BJ (cell line): ENCODE measurements at regions not wholly inside any gene's neighbourhood (a gene's known extent, or its start where the extent isn't known, plus 50 kb on each side); places are given as distances from the start of the nearest gene placed in this dataset.

Source experiments
- CTCF ChIA-PET: fragments of 350-600 bp; formaldehyde crosslinking; extraction: SDS; loops from one replicate; lab custom pipeline; 2021; ENCODE audit warnings: antibody characterized with exemption, inconsistent platforms; lab: Yijun Ruan, JAX
- POLR2A ChIA-PET: fragments of 300-600 bp; sonication (Branson Sonifier 250); formaldehyde crosslinking; extraction: SDS; loops from one replicate; lab custom pipeline; 2021; ENCODE audit warnings: antibody characterized with exemption; lab: Charles Lee
- DNase-seq: peaks from one replicate; pipeline ENCODE4 v3.0.0-alpha.2; 2011; ENCODE audit warnings: low read depth
- H3K27me3 ChIP-seq: 2 replicates; pipeline ENCODE4 v1.6.0; 2011; ENCODE audit warnings: low read length; ENCODE audit not compliant: control insufficient read depth, insufficient read depth
- H3K36me3 ChIP-seq: 2 replicates; pipeline ENCODE4 v1.5.1; 2011; ENCODE audit warnings: low read length; ENCODE audit not compliant: control insufficient read depth, insufficient read depth
- H3K4me3 ChIP-seq: 2 replicates; pipeline ENCODE4 v1.5.1; 2011; ENCODE audit warnings: low read depth, mild to moderate bottlenecking, control low read depth, low read length
- TF ChIP-seq, protein P1 (sequence below): IDR thresholded peaks from 2 replicates; pipeline ENCODE4 v1.5.1; 2011; ENCODE audit warnings: low read depth, mild to moderate bottlenecking, control low read depth, inconsistent platforms, low read length, moderate library complexity; ENCODE audit not compliant: insufficient read depth

DNA sequence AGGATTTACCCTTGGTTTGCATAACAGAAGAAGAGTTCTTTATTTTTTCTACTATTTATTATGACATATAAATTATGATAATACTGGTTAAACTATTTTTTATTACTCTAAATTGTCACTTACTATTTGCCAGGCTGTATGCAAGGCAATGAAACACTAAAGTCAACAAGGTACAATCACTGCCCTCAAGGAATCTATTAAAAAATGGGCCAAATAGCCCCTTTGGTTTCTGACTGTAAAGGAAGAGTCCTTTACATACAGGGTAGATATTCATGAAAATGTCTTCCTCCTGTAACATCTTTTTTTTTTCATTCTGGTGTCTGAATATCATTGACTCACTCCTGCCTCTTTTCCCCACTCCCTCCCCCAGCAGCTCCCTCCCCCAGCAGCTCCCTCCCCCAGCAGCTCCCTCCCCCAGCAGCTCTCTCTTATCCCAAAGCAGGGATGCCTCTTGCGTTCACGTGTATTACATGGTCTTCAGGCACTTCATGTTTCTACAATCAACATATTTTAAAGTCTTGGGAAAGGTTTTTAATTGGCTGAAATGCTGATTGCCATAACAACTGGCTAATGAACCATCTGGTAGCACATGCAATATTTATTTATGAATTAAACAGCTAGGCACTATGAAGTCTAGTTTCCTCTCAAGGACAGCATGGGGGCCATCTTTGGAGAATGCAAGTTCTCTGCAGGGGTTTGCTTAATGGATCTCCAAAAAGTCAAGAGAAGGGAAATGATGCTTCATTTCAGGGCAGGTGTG lies 400.4 kb upstream of the PLXNA2 start:
- Histone ChIP-seq H3K36me3 (no peaks in the 10 kb centered on the region), H3K4me3 (no peak overlapping the region), H3K27me3 (no peaks in the 10 kb centered on the region)
- ChIA-PET POLR2A (no interaction called here), CTCF (no interaction called here)
- no peak for DNase-seq
- TF ChIP-seq, protein P1, sequence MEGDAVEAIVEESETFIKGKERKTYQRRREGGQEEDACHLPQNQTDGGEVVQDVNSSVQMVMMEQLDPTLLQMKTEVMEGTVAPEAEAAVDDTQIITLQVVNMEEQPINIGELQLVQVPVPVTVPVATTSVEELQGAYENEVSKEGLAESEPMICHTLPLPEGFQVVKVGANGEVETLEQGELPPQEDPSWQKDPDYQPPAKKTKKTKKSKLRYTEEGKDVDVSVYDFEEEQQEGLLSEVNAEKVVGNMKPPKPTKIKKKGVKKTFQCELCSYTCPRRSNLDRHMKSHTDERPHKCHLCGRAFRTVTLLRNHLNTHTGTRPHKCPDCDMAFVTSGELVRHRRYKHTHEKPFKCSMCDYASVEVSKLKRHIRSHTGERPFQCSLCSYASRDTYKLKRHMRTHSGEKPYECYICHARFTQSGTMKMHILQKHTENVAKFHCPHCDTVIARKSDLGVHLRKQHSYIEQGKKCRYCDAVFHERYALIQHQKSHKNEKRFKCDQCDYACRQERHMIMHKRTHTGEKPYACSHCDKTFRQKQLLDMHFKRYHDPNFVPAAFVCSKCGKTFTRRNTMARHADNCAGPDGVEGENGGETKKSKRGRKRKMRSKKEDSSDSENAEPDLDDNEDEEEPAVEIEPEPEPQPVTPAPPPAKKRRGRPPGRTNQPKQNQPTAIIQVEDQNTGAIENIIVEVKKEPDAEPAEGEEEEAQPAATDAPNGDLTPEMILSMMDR, result no peak

DNA sequence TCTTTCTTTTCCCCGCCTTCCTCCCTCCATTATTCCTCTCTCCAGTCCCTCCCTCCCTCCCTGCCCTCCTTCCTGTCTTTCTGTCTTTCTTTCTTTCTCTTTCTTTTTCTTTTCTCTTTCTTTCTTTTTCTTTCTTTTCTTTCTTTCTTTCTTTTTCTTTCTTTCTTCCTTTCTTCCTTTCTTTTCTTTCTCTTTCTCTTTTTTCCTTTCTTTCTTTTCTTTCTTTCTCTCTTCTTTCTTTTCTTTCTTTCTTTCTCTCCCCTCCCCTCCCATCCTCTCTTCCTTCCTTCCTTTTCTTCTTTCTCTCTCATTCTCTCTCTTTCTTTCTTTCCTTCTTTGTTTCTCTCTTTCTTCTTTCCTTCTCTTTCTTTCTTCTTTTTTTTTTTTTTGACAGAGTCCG lies 402.2 kb upstream of the PLXNA2 start:
- ChIA-PET POLR2A (no interaction called here), CTCF (no interaction called here)
- TF ChIP-seq, protein P1, result no peak
- Histone ChIP-seq H3K27me3 (no peaks in the 10 kb centered on the region), H3K4me3 (no peak overlapping the region), H3K36me3 (no peaks in the 10 kb centered on the region)
- DNase-seq, result no peak

DNA sequence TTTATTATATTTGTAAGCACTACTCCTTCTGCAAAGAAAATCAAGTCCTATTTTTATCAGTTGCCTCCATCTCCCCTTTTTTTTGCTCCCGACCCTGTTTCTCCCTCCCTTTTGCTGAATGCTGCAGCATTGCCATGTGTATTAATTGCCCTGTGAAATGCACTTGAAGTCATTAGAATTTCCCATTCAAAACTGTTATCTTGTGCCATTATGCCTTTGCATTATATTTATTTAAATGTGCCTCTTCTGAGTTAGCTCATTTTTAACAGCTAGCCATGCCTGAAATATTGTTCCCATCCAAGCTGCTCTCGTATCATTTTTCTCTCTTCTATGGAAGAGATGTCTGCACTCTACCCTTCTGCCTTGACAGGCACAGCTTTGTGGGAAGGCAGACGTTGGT lies 404.0 kb upstream of the PLXNA2 start:
- DNase-seq, result no peak
- ChIA-PET POLR2A (no interaction called here), CTCF (interaction anchor here (0.7 kb wide), 1 partner anchor 175 kb away, joined by 4 read pairs; no protein-coding TSS in a partner anchor)
- H3K27me3 ChIP-seq, result no peaks in the 10 kb centered on the region
- H3K4me3 ChIP-seq, result no peak overlapping the region
- TF ChIP-seq, protein P1, result no peak
- no peaks in the 10 kb centered on the region for H3K36me3 ChIP-seq

DNA sequence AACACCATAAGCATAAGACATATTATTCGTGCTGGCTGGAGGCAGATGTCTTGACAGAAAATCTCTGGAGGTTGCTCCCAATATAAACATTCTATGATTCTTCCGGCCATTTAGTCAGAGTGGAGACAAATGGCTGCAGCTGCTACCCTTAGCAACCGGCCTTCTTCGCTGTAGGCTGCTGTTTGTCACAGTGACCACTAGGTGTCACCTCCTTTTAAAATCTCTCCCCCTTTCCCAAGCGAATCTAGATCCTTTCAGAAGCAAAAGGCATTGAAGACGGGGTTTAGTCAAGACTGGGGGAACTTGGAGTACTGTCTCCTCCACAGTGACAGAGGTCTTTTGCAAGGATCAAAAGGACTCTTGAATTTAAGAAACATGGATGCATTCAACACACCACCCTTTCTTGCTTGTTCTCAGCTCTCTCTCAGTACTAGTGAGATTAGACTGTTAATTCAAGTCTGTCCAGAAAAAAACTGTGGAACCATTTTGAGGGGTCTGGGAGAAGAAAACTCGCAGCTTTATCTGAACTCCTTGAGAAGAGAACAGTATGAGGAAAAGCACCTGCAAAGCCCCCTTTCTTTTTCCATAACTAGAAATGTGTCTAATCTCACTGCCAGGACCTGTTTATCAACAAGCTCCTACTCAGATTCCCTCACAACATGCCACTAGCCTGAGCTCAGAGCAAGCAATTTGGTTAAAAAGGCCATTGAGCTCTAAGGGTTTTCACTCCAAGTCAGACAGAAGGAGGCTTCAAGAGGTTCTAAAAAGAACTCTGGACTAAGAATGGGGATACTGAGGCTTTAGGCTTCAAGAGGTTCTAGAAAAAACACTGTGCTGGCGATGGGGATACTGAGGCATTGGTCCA lies 408.3 kb upstream of the PLXNA2 start:
- CTCF ChIA-PET, result interaction anchor here (0.6 to 1.8 kb wide), 28 partner anchors 8 to 913 kb away, joined by 3 to 27 read pairs (median 4); no protein-coding TSS in a partner anchor
- Histone ChIP-seq H3K27me3 (no peaks in the 10 kb centered on the region), H3K4me3 (no peak overlapping the region), H3K36me3 (no peaks in the 10 kb centered on the region)
- peak; percentile 19 for DNase-seq
- POLR2A ChIA-PET, result interaction anchor here (0.7 kb wide), 1 partner anchor 538 kb away, joined by 4 read pairs; no protein-coding TSS in a partner anchor
- TF ChIP-seq, protein P1, result peak; percentile 88

DNA sequence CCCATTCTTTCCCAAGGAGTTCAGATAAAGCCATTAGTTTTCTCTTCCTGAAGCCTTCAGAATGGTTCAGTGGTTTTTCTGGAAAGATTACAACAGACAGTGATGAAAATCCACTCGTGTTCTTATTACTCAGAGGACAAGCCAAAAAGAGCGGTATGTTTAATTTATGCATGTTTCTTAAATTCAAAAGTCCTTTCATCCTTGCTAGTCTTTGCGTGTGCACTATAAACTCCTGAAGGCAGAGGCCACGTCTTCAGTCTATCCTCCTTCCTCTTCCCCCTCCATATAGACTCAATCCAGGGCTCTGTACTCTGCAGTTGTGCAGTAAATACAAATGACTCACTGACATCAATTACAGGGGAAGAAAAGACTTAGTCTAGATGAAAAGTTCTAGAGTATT lies 409.2 kb upstream of the PLXNA2 start:
- TF ChIP-seq, protein P1, result no peak
- no peak for DNase-seq
- Histone ChIP-seq H3K4me3 (no peak overlapping the region), H3K27me3 (no peaks in the 10 kb centered on the region), H3K36me3 (no peaks in the 10 kb centered on the region)
- ChIA-PET CTCF (interaction anchor here (0.9 to 1.8 kb wide), 13 partner anchors 10 to 912 kb away, joined by 3 to 27 read pairs (median 5); no protein-coding TSS in a partner anchor), POLR2A (no interaction called here)
